ENCODE measurements at regions not wholly inside any gene's neighbourhood (a gene's known extent, or its start where the extent isn't known, plus 50 kb on each side); places are given as distances from the start of the nearest gene placed in this dataset.

GRCh38 chr7:25574828-25575227 is 346.5 kb upstream of the NPVF start:
- DNase-seq (ENCODE audit: low spot score): no peak
- H3K27ac Mint-ChIP-seq: no peak overlapping the region
- H3K4me3 Mint-ChIP-seq (ENCODE audit: low read depth): no peak overlapping the region
- H3K27me3 Mint-ChIP-seq (ENCODE audit: low read depth): peaks cover 8% of the 10 kb centered on the region
- no peaks in the 10 kb centered on the region for H3K9me3 Mint-ChIP-seq
- no peaks in the 10 kb centered on the region for H3K36me3 Mint-ChIP-seq (ENCODE audit: low read depth)
- no peaks in the 10 kb centered on the region for H3K4me1 Mint-ChIP-seq (ENCODE audit: low read depth)
- intact Hi-C loops (cut with micrococcal nuclease): no loop called here

GRCh38 chr7:25575634-25576033 is 347.3 kb upstream of the NPVF start:
- H3K27me3 Mint-ChIP-seq (ENCODE audit: low read depth): peaks cover 12% of the 10 kb centered on the region
- no peaks in the 10 kb centered on the region for H3K36me3 Mint-ChIP-seq (ENCODE audit: low read depth)
- no peak for DNase-seq (ENCODE audit: low spot score)
- H3K4me3 Mint-ChIP-seq (ENCODE audit: low read depth): no peak overlapping the region
- intact Hi-C loops (cut with micrococcal nuclease): no loop called here
- no peaks in the 10 kb centered on the region for H3K4me1 Mint-ChIP-seq (ENCODE audit: low read depth)
- no peaks in the 10 kb centered on the region for H3K9me3 Mint-ChIP-seq
- no peak overlapping the region for H3K27ac Mint-ChIP-seq

DNA sequence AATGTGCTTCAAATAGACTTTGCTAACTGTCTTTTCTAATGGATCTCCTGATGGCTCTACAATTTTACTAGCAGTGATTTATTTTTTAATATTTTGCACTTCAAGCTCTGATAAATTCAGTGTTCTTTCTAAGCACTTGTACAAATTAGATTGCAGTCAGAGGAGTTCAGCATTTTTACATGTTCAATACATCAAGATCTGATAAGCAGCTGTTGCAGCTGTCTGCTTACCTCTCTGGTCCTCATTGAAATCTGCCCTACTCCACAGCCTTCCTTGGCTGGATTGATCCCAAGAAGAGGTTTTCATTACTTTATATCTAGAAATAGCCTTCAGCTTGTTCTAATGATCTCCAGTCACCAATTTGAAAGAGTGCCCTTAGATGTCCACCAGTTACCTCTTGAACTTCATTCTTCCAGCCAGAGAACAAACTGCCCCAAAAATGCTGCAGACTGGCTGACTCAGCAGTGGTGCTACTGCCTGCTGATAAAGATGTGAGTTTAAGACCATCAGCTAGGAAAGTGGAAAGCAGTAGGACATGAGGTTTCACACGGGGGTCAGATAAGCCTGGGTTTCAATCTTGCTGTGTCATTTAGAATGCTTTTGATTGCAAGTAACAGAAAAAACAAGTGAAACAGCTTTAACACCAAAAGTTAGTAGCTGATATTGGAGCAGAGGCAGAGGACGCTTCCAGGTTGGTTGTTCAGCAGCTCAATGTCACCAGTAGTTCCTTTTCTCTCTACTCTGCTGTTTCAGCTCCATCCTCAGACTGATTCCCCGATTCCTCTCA is 350.9 kb upstream of the NPVF start:
- intact Hi-C loops (cut with micrococcal nuclease): no loop called here
- no peaks in the 10 kb centered on the region for H3K36me3 Mint-ChIP-seq (ENCODE audit: low read depth)
- no peaks in the 10 kb centered on the region for H3K9me3 Mint-ChIP-seq
- H3K4me1 Mint-ChIP-seq (ENCODE audit: low read depth): no peaks in the 10 kb centered on the region
- H3K27me3 Mint-ChIP-seq (ENCODE audit: low read depth): peaks cover 5% of the 10 kb centered on the region
- no peak overlapping the region for H3K27ac Mint-ChIP-seq
- H3K4me3 Mint-ChIP-seq (ENCODE audit: low read depth): no peak overlapping the region
- DNase-seq (ENCODE audit: low spot score): no peak

DNA sequence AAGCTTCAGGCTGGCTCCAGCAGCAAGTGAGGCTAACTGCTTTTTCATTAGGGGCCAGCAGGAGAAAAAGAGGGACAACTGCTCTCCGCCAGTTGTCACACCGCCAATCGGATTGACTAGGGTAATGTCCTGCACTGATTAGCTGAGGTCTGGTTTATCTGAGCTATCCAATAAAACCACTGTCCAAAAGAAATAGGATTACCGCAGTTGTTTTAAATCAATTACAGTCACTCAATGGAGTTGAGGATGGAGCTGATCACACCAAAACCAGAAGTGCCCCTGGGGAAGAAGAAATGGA is 351.4 kb upstream of the NPVF start:
- no peak for DNase-seq (ENCODE audit: low spot score)
- intact Hi-C loops (cut with micrococcal nuclease): no loop called here
- Mint-ChIP-seq H3K27ac (no peak overlapping the region), H3K9me3 (no peaks in the 10 kb centered on the region), H3K36me3 (ENCODE audit: low read depth) (no peaks in the 10 kb centered on the region), H3K27me3 (ENCODE audit: low read depth) (peaks cover 4% of the 10 kb centered on the region), H3K4me1 (ENCODE audit: low read depth) (no peaks in the 10 kb centered on the region), H3K4me3 (ENCODE audit: low read depth) (no peak overlapping the region)

DNA sequence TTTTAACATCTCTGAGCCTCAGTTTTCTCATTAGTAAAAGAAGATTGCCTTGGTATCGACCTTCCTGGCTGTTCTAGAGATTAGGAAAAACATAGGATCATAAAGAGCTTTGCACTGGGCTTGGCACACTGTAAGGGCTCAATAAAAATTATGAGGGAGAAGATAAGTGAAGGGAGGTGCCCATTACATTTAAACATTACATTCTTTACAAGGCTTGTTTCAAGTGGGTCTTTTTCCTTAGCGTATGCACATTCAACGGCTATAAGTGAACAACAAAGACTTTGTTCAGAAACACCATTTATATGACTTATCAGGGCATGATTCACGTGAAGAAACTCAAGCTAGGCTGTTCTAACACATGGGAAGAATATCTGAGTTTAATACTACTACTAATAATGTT is 351.9 kb upstream of the NPVF start:
- no peaks in the 10 kb centered on the region for H3K36me3 Mint-ChIP-seq (ENCODE audit: low read depth)
- no peak overlapping the region for H3K4me3 Mint-ChIP-seq (ENCODE audit: low read depth)
- peaks cover 4% of the 10 kb centered on the region for H3K27me3 Mint-ChIP-seq (ENCODE audit: low read depth)
- H3K4me1 Mint-ChIP-seq (ENCODE audit: low read depth): no peaks in the 10 kb centered on the region
- no peak for DNase-seq (ENCODE audit: low spot score)
- H3K27ac Mint-ChIP-seq: no peak overlapping the region
- H3K9me3 Mint-ChIP-seq: no peaks in the 10 kb centered on the region
- intact Hi-C loops (cut with micrococcal nuclease): no loop called here

GRCh38 chr7:25583621-25584020 is 355.3 kb upstream of the NPVF start:
- Mint-ChIP-seq H3K4me3 (ENCODE audit: low read depth) (no peak overlapping the region), H3K36me3 (ENCODE audit: low read depth) (no peaks in the 10 kb centered on the region), H3K9me3 (no peaks in the 10 kb centered on the region), H3K27me3 (ENCODE audit: low read depth) (peaks cover 6% of the 10 kb centered on the region), H3K4me1 (ENCODE audit: low read depth) (no peaks in the 10 kb centered on the region), H3K27ac (no peak overlapping the region)
- DNase-seq (ENCODE audit: low spot score): no peak
- intact Hi-C loops (cut with micrococcal nuclease): no loop called here

DNA sequence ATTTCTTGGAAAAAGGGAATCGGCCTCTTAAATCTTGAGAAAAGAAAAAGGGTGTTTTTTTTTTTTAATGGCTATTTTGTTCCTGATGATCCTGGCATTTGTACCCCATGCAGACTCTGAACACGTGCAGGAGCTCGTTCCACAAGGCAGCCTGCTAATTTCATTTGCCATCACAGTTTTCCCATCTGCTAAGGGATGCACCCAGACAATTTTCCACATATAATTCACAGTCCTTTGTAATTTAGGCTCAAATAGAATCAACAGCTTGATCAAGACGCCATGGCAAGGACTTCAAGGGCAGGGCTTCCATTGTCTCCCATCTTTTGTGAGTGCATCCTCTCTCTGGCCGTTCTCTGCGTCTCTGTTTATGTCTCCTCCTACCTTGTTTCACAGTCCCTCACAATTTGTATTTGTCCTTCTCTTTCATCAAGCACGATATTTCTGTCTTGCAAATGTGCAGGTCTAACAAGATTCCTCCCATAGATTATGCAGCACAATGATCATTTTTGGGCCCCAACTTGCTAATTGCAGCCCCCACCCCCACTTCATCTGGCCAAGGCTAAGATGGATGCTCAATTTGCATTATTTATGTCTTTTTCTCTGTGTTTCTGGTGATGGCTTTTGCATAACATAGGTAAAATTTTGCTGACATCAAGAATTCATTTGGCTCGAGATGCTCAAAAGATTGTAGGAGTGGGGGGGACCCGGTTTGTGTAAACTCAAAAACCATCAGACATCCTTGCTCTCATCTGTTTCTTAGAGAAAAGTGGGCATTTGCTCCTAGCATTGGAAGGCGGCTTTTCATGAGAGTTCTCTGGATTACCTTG is 356.0 kb upstream of the NPVF start:
- intact Hi-C loops (cut with micrococcal nuclease): no loop called here
- H3K27me3 Mint-ChIP-seq (ENCODE audit: low read depth): peaks cover 6% of the 10 kb centered on the region
- H3K27ac Mint-ChIP-seq: no peak overlapping the region
- H3K4me3 Mint-ChIP-seq (ENCODE audit: low read depth): no peak overlapping the region
- no peak for DNase-seq (ENCODE audit: low spot score)
- H3K4me1 Mint-ChIP-seq (ENCODE audit: low read depth): no peaks in the 10 kb centered on the region
- H3K9me3 Mint-ChIP-seq: no peaks in the 10 kb centered on the region
- H3K36me3 Mint-ChIP-seq (ENCODE audit: low read depth): no peaks in the 10 kb centered on the region

GRCh38 chr7:25586513-25586912 is 358.2 kb upstream of the NPVF start:
- Mint-ChIP-seq H3K9me3 (no peaks in the 10 kb centered on the region), H3K27me3 (ENCODE audit: low read depth) (peaks cover 7% of the 10 kb centered on the region), H3K4me3 (ENCODE audit: low read depth) (no peak overlapping the region), H3K27ac (no peak overlapping the region), H3K36me3 (ENCODE audit: low read depth) (no peaks in the 10 kb centered on the region), H3K4me1 (ENCODE audit: low read depth) (no peaks in the 10 kb centered on the region)
- intact Hi-C loops (cut with micrococcal nuclease): no loop called here
- DNase-seq (ENCODE audit: low spot score): no peak

DNA sequence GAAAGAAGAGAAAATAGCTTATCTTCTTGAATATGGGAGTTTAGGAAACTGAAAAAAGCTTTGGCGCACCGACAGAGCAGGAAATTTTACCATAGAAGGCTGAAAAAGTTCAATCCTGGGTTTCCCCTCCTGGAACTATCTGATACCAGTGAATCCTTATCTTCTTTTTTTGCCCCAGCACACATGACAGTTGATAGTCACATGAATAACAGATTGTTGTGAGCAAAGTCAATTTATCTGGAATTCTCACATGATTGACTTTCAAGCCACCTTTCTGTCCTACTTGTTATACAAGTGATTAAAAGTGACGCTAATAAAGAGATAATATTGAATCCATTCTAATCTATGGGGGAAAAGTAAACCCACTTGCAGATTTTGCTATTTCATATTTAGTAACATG is 365.8 kb upstream of the NPVF start:
- H3K9me3 Mint-ChIP-seq: no peaks in the 10 kb centered on the region
- H3K4me3 Mint-ChIP-seq (ENCODE audit: low read depth): no peak overlapping the region
- H3K4me1 Mint-ChIP-seq (ENCODE audit: low read depth): peaks cover 3% of the 10 kb centered on the region
- no peak overlapping the region for H3K27ac Mint-ChIP-seq
- DNase-seq (ENCODE audit: low spot score): no peak
- H3K27me3 Mint-ChIP-seq (ENCODE audit: low read depth): peaks cover 13% of the 10 kb centered on the region
- intact Hi-C loops (cut with micrococcal nuclease): no loop called here
- no peaks in the 10 kb centered on the region for H3K36me3 Mint-ChIP-seq (ENCODE audit: low read depth)

- Mint-ChIP-seq H3K27me3 (ENCODE audit: low read depth) (peaks cover 18% of the 10 kb centered on the region), H3K9me3 (no peaks in the 10 kb centered on the region), H3K36me3 (ENCODE audit: low read depth) (no peaks in the 10 kb centered on the region), H3K4me3 (ENCODE audit: low read depth) (no peak overlapping the region), H3K27ac (no peak overlapping the region), H3K4me1 (ENCODE audit: low read depth) (peaks cover 3% of the 10 kb centered on the region)
- intact Hi-C loops (cut with micrococcal nuclease): no loop called here
- DNase-seq (ENCODE audit: low spot score): no peak
Measured at GRCh38 chr7:25594728-25595127, 366.4 kb upstream of the NPVF start.

- no peak overlapping the region for H3K27ac Mint-ChIP-seq
- intact Hi-C loops (cut with micrococcal nuclease): no loop called here
- H3K27me3 Mint-ChIP-seq (ENCODE audit: low read depth): peaks cover 23% of the 10 kb centered on the region
- H3K36me3 Mint-ChIP-seq (ENCODE audit: low read depth): no peaks in the 10 kb centered on the region
- H3K9me3 Mint-ChIP-seq: no peaks in the 10 kb centered on the region
- peaks cover 3% of the 10 kb centered on the region for H3K4me1 Mint-ChIP-seq (ENCODE audit: low read depth)
- no peak for DNase-seq (ENCODE audit: low spot score)
- no peak overlapping the region for H3K4me3 Mint-ChIP-seq (ENCODE audit: low read depth)
Measured at GRCh38 chr7:25595996-25596395, 367.7 kb upstream of the NPVF start.

- DNase-seq (ENCODE audit: low spot score): no peak
- Mint-ChIP-seq H3K4me3 (ENCODE audit: low read depth) (no peak overlapping the region), H3K27me3 (ENCODE audit: low read depth) (peaks cover 25% of the 10 kb centered on the region), H3K4me1 (ENCODE audit: low read depth) (peaks cover 3% of the 10 kb centered on the region), H3K9me3 (no peaks in the 10 kb centered on the region), H3K27ac (no peak overlapping the region), H3K36me3 (ENCODE audit: low read depth) (no peaks in the 10 kb centered on the region)
- intact Hi-C loops (cut with micrococcal nuclease): no loop called here
Measured at GRCh38 chr7:25596443-25596842, 368.2 kb upstream of the NPVF start.

DNA sequence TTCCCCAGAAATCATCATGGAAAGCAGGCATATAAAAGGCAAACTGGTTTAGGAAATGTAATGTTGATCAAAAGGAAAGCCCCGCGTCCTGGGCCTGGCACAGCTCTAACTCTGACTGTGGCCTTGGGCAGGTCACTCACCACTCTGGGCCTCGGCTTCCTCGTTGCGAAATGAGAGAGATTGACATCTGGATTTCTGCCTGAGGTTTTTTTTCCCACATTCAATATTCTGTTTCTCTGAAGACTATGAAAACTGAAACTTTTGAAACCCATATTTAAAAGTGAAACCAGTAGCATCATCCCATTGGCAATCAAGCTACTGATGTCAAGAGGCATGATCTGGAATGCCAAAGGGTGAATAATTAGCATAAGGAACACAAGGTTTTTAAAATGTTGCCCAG is 369.7 kb upstream of the NPVF start:
- intact Hi-C loops (cut with micrococcal nuclease): no loop called here
- Mint-ChIP-seq H3K9me3 (no peaks in the 10 kb centered on the region), H3K36me3 (ENCODE audit: low read depth) (no peaks in the 10 kb centered on the region), H3K4me1 (ENCODE audit: low read depth) (peaks cover 3% of the 10 kb centered on the region), H3K27me3 (ENCODE audit: low read depth) (peaks cover 27% of the 10 kb centered on the region), H3K27ac (no peak overlapping the region), H3K4me3 (ENCODE audit: low read depth) (no peak overlapping the region)
- DNase-seq (ENCODE audit: low spot score): no peak

All from activated T-helper 2 cell treated with anti-CD3 and anti-CD28 coated beads, Interferon-gamma antibody, Interleukin-2, Interleukin-4, amounts not matched to agents 10 μg/mL and 5 μg/mL and 100 μg/mL, durations not matched to agents 14 hours and 24 hours and 36 hours (primary cell).